MCF 10A (cell line): ENCODE measurements at regions not wholly inside any gene's neighbourhood (a gene's known extent, or its start where the extent isn't known, plus 50 kb on each side); places are given as distances from the start of the nearest gene placed in this dataset.
A peak's percentile ranks its signal among the peaks of the same experiment; 100 is the strongest.

Experiments used
- BruUV-seq: library from RNA; stranded (reverse); fragments of 400-500 nt; replicated peaks from 2 replicates; lab custom pipeline; 2021; lab: Mats Ljungman, UMichigan
- CTCF ChIA-PET: fragments of 300-600 bp; sonication (Branson Sonifier 250); formaldehyde crosslinking; extraction: SDS; loops from one replicate; lab custom pipeline; 2021; ENCODE audit warnings: antibody characterized with exemption, inconsistent platforms; lab: Yijun Ruan, JAX
- POLR2A ChIA-PET: fragments of 300-600, 350-650 bp; sonication (Branson Sonifier 250); formaldehyde crosslinking; extraction: SDS; loops from one replicate; lab custom pipeline; 2020; ENCODE audit warnings: antibody characterized with exemption, inconsistent platforms; lab: Yijun Ruan, JAX
- DNase-seq: peaks from one replicate; pipeline ENCODE4 v3.0.0-alpha.2; 2018; ENCODE audit not compliant: unreplicated experiment
- H3K27ac Mint-ChIP-seq: one replicate; pipeline ENCODE4 v1.8.0; 2022; ENCODE audit warnings: mild to moderate bottlenecking, low read depth, mixed read lengths; ENCODE audit not compliant: unreplicated experiment
- H3K27me3 Mint-ChIP-seq: one replicate; pipeline ENCODE4 v1.8.0; 2022; ENCODE audit warnings: mixed read lengths; ENCODE audit not compliant: insufficient read depth, unreplicated experiment
- H3K36me3 Mint-ChIP-seq: one replicate; pipeline ENCODE4 v1.8.0; 2022; ENCODE audit warnings: mild to moderate bottlenecking, moderate library complexity, mixed read lengths; ENCODE audit not compliant: insufficient read depth, unreplicated experiment
- H3K4me1 Mint-ChIP-seq: one replicate; pipeline ENCODE4 v1.8.0; 2022; ENCODE audit warnings: mixed read lengths; ENCODE audit not compliant: insufficient read depth, unreplicated experiment
- H3K4me3 Mint-ChIP-seq: one replicate; pipeline ENCODE4 v1.8.0; 2022; ENCODE audit warnings: mild to moderate bottlenecking, moderate library complexity, mixed read lengths; ENCODE audit not compliant: unreplicated experiment
- H3K9me3 Mint-ChIP-seq: one replicate; pipeline ENCODE4 v1.8.0; 2022; ENCODE audit warnings: mixed read lengths; ENCODE audit not compliant: unreplicated experiment
- intact Hi-C: fragments of 100-400 bp; cut with micrococcal nuclease; formaldehyde crosslinking; loops from 2 replicates; pipeline ENCODE4 v1.14.1; 2022
- TF ChIP-seq, protein P1 (sequence below): fragments of 200-600 bp; IDR thresholded peaks from one replicate; pipeline ENCODE4 v1.8.0; 2022; ENCODE audit warnings: antibody characterized with exemption, mild to moderate bottlenecking; ENCODE audit not compliant: unreplicated experiment

- Mint-ChIP-seq H3K27me3 (no peaks in the 10 kb centered on the region), H3K27ac (no peak overlapping the region), H3K36me3 (no peaks in the 10 kb centered on the region), H3K4me1 (peaks cover 13% of the 10 kb centered on the region), H3K4me3 (no peak overlapping the region), H3K9me3 (no peaks in the 10 kb centered on the region)
- TF ChIP-seq, protein P1, sequence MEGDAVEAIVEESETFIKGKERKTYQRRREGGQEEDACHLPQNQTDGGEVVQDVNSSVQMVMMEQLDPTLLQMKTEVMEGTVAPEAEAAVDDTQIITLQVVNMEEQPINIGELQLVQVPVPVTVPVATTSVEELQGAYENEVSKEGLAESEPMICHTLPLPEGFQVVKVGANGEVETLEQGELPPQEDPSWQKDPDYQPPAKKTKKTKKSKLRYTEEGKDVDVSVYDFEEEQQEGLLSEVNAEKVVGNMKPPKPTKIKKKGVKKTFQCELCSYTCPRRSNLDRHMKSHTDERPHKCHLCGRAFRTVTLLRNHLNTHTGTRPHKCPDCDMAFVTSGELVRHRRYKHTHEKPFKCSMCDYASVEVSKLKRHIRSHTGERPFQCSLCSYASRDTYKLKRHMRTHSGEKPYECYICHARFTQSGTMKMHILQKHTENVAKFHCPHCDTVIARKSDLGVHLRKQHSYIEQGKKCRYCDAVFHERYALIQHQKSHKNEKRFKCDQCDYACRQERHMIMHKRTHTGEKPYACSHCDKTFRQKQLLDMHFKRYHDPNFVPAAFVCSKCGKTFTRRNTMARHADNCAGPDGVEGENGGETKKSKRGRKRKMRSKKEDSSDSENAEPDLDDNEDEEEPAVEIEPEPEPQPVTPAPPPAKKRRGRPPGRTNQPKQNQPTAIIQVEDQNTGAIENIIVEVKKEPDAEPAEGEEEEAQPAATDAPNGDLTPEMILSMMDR, result no peak
- CTCF ChIA-PET, result interaction anchor here (1.2 kb wide), 1 partner anchor 10 kb away, joined by 3 read pairs; no protein-coding TSS in a partner anchor
- peak; percentile 2 for DNase-seq
- BruUV-seq, result no TSS peak
- intact Hi-C loops, result no loop called here
- POLR2A ChIA-PET, result interaction anchor here (0.9 kb wide), 1 partner anchor 20 kb away, joined by 3 read pairs; no protein-coding TSS in a partner anchor
Measured at GRCh38 chr4:60128888-60129287, 1071.2 kb upstream of the ADGRL3 start.

DNA sequence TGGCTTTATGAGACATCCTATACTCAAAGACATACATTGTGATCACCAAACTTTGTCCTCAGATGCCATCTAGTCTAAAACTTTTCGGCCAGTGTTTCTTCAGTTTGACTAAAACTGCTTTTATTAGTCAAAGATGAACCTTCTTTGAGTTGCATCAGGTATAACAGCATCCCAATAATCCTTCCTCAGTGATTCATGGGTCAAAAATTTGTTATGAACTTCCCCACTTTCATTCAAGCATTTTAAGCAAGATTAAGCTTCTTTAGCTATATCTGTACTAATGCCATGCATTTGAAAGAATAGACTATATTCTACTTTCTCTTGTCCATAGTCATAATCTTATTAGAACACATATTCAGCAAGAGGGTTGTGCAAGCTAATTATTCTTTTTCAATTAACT, 1070.4 kb upstream of the ADGRL3 start:
- H3K36me3 Mint-ChIP-seq, result no peaks in the 10 kb centered on the region
- H3K4me3 Mint-ChIP-seq, result no peak overlapping the region
- no peak overlapping the region for H3K27ac Mint-ChIP-seq
- H3K9me3 Mint-ChIP-seq, result no peaks in the 10 kb centered on the region
- no peak for DNase-seq
- ChIA-PET POLR2A (interaction anchor here (0.9 kb wide), 1 partner anchor 20 kb away, joined by 3 read pairs; no protein-coding TSS in a partner anchor), CTCF (interaction anchor here (1.2 kb wide), 1 partner anchor 11 kb away, joined by 3 read pairs; no protein-coding TSS in a partner anchor)
- no TSS peak for BruUV-seq
- H3K27me3 Mint-ChIP-seq, result no peaks in the 10 kb centered on the region
- intact Hi-C loops, result no loop called here
- TF ChIP-seq, protein P1, result no peak
- H3K4me1 Mint-ChIP-seq, result peaks cover 18% of the 10 kb centered on the region

- Mint-ChIP-seq H3K36me3 (no peaks in the 10 kb centered on the region), H3K27ac (peak overlapping the region; percentile 70), H3K27me3 (no peaks in the 10 kb centered on the region), H3K4me3 (no peak overlapping the region), H3K9me3 (no peaks in the 10 kb centered on the region), H3K4me1 (peaks cover 18% of the 10 kb centered on the region)
- POLR2A ChIA-PET, result no interaction called here
- intact Hi-C loops, result no loop called here
- TF ChIP-seq, protein P1, result no peak
- CTCF ChIA-PET, result no interaction called here
- DNase-seq, result peak; percentile 66
- no TSS peak for BruUV-seq
Measured at GRCh38 chr4:60133375-60133774, 1066.8 kb upstream of the ADGRL3 start.

DNA sequence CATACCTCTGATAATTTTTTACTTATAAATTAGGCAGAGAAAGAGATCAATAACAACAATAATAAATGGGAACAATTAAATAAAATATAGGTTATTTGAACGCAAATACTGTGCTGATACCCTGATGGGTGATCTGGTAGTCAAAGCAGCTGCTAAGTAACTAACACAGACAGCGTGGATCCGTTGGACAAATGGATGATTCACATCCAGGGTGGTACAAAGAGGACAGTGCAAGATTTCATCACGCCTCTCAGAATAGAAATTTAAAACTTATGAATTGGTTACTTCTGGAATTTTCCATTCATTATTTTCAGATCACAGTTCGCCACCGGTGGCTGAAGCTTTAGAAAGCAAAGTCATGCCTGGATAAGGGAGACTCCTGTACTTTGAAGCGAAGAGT, 1066.0 kb upstream of the ADGRL3 start:
- CTCF ChIA-PET, result interaction anchor here (0.6 kb wide), 1 partner anchor 779 kb away, joined by 3 read pairs; no protein-coding TSS in a partner anchor
- intact Hi-C loops, result no loop called here

More for the DNA sequence above, 1066.0 kb upstream of the ADGRL3 start:
- Mint-ChIP-seq H3K27me3 (no peaks in the 10 kb centered on the region), H3K4me1 (peaks cover 18% of the 10 kb centered on the region), H3K9me3 (no peaks in the 10 kb centered on the region), H3K4me3 (no peak overlapping the region), H3K27ac (peak overlapping the region; percentile 70), H3K36me3 (no peaks in the 10 kb centered on the region)
- DNase-seq, result peak; percentile 34
- no TSS peak for BruUV-seq
- TF ChIP-seq, protein P1, result no peak
- POLR2A ChIA-PET, result no interaction called here
